ENCODE measurements at regions not wholly inside any gene's neighbourhood (a gene's known extent, or its start where the extent isn't known, plus 50 kb on each side); places are given as distances from the start of the nearest gene placed in this dataset.
"Not testable (repeated sequence)": the region's sequence is repeated elsewhere in the genome, so short reads cannot be mapped to it uniquely, and the experiment has no call there.

DNA sequence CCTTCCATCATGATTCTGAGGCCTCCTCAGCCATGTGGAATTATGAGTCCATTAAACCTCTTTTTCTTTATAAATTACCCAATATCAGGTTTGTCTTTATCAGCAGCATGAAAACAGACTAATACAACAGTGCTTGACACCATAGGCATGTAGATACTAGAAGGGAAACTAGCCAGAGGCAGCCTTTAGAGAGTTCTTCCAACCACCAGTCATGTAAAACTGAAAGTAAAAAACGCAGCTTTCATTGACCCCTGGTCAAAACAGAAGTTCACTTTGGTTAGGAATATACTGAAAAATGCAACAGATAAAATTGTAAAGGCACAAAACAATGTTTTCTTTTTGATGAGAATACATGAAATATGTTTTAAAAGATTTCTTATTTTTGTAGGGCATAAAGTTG, 122.8 kb upstream of the L3MBTL4 start:
- DNase-seq, result no peak

DNA sequence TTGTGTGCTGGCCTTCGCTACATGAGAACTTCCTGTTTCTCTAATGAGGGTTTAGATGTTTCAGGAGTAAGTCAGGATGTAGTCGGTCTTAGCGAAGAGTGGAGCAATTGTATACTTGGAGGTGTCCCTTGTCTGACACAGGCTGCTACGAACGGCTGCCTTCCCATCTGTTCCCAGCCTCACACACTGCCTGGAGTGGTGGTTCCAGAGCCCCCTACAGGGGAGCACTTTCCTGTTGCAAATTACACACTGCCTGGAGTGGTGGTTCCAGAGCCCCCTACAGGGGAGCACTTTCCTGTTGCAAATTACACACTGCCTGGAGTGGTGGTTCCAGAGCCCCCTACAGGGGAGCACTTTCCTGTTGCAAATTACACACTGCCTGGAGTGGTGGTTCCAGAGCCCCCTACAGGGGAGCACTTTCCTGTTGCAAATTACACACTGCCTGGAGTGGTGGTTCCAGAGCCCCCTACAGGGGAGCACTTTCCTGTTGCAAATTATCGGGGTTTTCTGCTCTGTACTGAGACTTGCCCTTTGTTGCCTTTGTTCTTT, 126.5 kb upstream of the L3MBTL4 start:
- not testable (repeated sequence) for DNase-seq

DNA sequence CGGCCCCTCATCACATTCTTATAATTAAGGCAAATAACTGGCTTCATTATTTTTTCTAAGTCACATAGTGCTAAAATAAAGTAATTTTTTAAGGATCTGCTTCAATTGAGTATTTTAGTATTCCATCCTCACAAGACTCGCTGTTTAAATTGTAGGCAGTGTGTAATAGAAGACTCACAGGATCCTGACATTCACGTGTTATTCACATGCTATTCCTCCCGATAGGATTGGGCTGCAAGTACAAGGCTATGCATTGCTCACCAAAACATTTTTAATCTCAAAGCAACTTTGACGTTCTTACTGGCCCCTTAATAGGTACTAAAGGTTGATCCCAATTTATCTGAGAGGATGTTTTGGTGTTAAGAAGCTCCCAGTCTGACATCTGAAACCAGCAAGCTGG, 127.6 kb upstream of the L3MBTL4 start:
- DNase-seq, result no peak

DNA sequence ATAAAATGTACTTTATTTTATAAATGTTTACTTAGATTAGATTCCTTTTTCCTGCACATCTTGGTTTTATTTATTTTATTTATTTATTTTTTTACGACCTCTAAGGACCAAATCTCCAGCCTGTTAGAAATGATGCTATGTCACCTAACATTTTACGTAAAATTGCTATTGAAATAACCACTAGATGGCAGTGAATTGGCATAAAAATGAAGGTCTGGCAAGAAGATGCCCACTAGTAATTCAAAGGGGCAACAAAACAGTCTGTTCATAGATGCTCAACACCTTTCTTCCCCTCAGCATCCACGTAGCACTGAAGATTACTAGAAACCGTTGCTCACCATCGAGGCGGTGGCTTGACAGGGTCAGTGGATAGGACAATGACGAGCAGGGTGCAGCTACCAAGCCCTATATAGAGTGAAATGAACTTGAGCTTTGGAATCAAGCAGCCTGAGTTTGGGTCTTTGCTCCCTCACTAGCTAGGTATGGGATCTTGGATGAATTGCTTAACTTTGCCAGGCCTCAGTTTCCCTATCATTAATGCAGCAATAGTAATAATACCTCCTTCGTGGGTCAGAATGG, 128.7 kb upstream of the L3MBTL4 start:
- peak; percentile 50 for DNase-seq

- DNase-seq, result no peak
Measured at GRCh38 chr18:6546229-6546628, 131.5 kb upstream of the L3MBTL4 start.

- no peak for DNase-seq
Measured at GRCh38 chr18:6547476-6547875, 132.8 kb upstream of the L3MBTL4 start.

DNA sequence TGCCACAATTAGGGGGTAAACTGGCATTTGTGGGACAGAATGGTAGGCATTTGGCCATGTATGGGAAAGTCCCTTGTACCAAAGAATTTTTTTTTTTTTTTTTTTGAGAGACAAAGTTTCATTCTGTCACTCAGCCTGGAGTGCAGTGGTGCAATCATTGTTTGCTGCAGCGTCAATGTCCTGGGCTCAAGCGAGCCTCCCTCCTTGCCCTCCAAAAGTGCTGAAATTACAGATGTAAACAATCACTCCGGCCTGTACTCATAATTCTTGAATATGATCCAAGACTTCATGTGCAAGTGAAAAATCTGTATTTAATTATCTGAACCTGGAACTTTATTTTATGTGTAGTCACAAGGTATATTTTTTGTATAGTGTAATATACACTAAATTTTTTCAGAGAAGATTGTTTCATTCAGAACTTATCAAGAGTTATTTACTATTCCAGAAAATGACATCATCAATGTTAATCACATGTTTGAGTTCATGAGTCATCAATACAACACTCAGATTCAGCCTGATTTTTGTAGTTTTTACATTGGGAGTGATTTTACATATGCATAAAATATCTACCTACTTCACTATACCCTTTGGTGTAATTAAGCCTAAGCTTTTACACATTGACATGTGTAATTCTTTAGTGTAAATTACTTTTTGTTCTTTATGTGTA, 138.7 kb upstream of the L3MBTL4 start:
- no peak for DNase-seq

- no peak for DNase-seq
Measured at GRCh38 chr18:6557057-6557769, 142.5 kb upstream of the L3MBTL4 start.

- DNase-seq, result no peak
Measured at GRCh38 chr18:6557770-6558248, 143.1 kb upstream of the L3MBTL4 start.

DNA sequence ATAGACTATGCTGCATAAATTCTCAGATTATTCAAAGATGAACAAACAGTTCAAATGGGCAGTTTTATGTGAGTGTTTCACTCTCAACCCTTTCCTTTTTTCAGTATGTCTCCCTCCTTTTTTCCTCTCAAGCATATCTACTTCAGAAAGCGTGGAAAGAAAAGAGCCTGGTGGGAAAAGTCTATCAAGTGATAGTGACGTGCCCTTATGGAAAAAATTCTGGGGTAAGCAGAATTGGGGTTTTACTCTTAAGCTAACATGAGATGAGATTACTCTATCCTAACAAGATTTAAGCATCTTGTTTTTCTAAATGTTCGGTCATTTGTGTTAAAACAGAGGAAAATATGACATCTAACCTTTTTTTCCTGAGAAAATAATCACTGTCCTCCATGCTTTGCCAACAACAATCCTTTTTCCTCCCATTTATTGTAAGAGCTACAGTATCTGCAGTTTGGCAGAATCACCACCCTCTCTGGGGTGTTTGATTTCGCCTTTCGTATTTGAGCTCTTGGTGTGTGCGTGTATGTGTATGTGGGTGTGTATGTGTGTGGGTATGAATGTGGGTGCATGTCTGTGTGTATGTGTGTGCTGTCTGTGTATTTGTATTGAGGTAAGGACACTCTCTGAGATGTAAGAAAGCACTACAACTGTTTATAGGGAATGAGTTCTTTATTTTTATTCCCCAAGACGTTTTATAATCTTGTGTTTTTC, 143.9 kb upstream of the L3MBTL4 start:
- no peak for DNase-seq

DNA sequence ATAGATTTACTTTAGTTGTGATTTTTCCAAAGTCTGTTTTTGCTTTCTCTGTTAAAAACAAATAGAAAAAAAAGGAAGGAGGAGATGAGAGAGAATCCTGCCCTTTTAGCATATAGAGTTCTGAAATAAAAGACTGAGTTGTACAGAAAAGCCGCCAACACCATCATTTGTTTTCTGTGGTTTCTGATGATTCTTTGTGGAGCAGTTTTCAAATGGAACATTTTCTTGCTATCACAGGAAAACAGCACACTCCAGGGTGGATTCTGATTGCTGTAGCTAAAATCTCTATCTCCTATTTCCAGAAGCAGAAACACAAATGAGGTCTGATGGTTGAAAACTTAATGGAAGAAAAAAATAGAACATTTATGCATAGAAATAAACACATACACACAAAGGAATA, 144.6 kb upstream of the L3MBTL4 start:
- no peak for DNase-seq

- DNase-seq, result no peak
Measured at GRCh38 chr18:6561016-6561415, 146.3 kb upstream of the L3MBTL4 start.

DNA sequence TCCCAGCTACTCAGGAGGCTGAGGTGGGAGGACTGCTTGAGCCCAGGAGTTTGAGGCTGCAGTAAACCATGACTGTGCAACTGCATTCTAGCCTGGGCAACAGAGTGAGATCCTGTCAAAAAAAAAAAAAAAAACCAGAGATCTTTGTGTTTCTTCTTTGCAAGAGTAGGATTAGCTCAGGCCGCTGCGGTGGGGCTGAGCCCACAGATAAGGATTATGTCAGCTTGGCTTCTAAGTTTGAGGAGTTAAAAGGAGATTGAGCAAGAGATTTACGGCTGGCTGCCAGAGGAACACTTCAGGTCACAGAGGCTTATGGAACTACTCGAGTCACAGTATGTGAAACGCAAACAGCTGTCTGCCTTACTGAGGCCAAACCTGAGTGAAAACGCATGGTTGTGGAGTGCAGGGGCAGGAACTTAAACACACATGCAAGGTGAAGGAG, 146.7 kb upstream of the L3MBTL4 start:
- peak; percentile 91 for DNase-seq

- no peak for DNase-seq
Measured at GRCh38 chr18:6561862-6562291, 147.2 kb upstream of the L3MBTL4 start.

DNA sequence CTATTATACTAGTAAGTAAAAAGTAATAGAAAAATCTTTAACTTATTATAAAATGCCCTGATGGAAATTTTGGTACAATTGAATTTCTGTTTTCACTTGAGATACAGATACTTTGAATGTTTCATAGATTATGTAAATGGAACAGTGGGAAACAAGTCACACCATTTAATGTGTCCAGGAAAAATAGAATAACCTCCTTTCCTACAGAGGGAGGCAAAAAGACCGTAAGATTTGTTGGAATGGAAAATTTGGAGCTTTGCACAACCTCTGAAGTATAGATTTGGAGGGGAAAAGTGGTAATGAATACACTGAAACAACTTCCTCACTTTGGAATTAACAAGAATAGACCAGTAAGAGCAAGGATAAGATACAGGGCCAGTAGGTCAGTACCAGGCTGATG, 149.2 kb upstream of the L3MBTL4 start:
- no peak for DNase-seq

GRCh38 chr18:6564950-6565814, 150.5 kb upstream of the L3MBTL4 start:
- no peak for DNase-seq

GRCh38 chr18:6565815-6566081, 151.0 kb upstream of the L3MBTL4 start:
- no peak for DNase-seq

DNA sequence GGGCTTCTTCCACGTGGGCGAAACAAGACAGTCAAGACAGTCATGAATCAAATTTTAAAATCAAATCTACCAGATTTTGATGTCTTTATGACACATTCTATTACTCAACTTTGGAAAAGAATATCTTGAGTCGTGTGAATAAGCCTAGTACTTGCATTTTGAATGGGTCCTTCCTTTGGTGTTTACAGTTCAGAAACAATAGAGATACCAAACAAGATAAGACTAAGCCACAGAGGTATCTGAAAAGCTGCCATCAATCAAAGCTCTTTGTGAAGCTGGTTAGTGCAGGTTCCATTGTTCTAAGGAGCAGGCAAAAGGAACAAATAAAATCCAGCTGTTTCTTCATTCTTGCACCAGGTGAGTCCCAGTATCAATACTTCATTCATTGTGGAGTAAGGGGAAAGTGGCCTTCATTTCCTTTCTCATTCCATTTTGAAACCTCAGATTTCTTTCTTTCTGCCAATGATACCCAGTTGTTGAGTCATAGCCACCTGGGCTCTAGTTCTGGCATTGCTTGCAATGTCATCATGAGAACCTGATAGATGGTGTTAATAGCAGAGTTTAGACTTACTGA, 151.7 kb upstream of the L3MBTL4 start:
- DNase-seq, result no peak

- DNase-seq, result no peak
Measured at GRCh38 chr18:6569813-6570212, 155.1 kb upstream of the L3MBTL4 start.

- no peak for DNase-seq
Measured at GRCh38 chr18:6570581-6571238, 156.0 kb upstream of the L3MBTL4 start.

- no peak for DNase-seq
Measured at GRCh38 chr18:6571239-6571602, 156.5 kb upstream of the L3MBTL4 start.

DNA sequence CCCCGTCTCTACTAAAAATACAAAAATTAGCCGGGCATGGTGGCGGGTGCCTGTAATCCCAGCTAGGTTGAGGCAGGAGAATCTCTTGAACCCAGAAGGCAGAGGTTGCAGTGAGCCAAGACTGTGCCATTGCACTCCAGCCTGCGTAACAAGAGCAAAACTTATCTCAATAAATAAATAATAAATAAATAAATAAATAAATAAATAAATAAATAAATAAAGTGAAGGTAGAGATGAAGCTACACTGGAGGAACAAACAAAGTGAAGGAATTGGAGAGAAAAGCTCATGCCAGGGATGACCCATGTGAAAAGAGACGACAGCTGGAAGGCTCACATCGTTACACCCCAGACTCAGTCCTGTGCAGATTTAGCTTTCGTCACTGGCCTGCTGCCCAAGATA, 157.3 kb upstream of the ARHGAP28 start:
- DNase-seq, result not testable (repeated sequence)

Measured in NCI-H524 treated with DMSO at 0.1 percent for 48 hours (cell line).